Smooth muscle cell (in vitro differentiated cells): ENCODE measurements at regions not wholly inside any gene's neighbourhood (a gene's known extent, or its start where the extent isn't known, plus 50 kb on each side); places are given as distances from the start of the nearest gene placed in this dataset.

Experiments
- DNase-seq: peaks from one replicate; lab custom pipeline; 2025; ENCODE audit not compliant: unreplicated experiment; lab: John Stamatoyannopoulos, UW
- H2AFZ ChIP-seq: fragments of 200-600 bp; sonication (generic); 2 replicates; pipeline ENCODE4 v1.6.0; 2016; ENCODE audit warnings: antibody characterized with exemption, low read depth, mild to moderate bottlenecking
- H3F3A ChIP-seq: fragments of 200-600 bp; sonication (generic); 2 replicates; pipeline ENCODE4 v1.6.0; 2017; ENCODE audit warnings: antibody characterized with exemption, low read depth
- H3K27ac ChIP-seq: fragments of 200-600 bp; sonication (generic); 2 replicates; pipeline ENCODE4 v1.5.1; 2016; ENCODE audit warnings: low read depth, mild to moderate bottlenecking
- H3K27me3 ChIP-seq: fragments of 200-600 bp; sonication (generic); 2 replicates; pipeline ENCODE4 v1.6.1; 2016; ENCODE audit warnings: low read depth, mild to moderate bottlenecking
- H3K36me3 ChIP-seq: fragments of 200-600 bp; sonication (generic); 2 replicates; pipeline ENCODE4 v1.5.1; 2016; ENCODE audit warnings: low read depth
- H3K4me1 ChIP-seq: fragments of 200-600 bp; sonication (generic); 2 replicates; pipeline ENCODE4 v1.5.1; 2016; ENCODE audit warnings: low read depth
- H3K4me2 ChIP-seq: fragments of 200-600 bp; sonication (generic); 2 replicates; pipeline ENCODE4 v1.6.0; 2016; ENCODE audit warnings: mild to moderate bottlenecking
- H3K4me3 ChIP-seq: fragments of 200-600 bp; sonication (generic); 2 replicates; pipeline ENCODE4 v1.5.1; 2016; ENCODE audit warnings: mild to moderate bottlenecking
- H3K79me2 ChIP-seq: fragments of 200-600 bp; sonication (generic); 2 replicates; pipeline ENCODE4 v1.6.0; 2016; ENCODE audit warnings: low read depth, mild to moderate bottlenecking
- H3K9ac ChIP-seq: fragments of 200-600 bp; sonication (generic); 2 replicates; pipeline ENCODE4 v1.6.0; 2016; ENCODE audit warnings: low read depth
- H3K9me3 ChIP-seq: fragments of 200-600 bp; sonication (generic); replicated peaks from 2 replicates; pipeline ENCODE4 v1.5.1; 2016; ENCODE audit warnings: low read depth
- H4K20me1 ChIP-seq: fragments of 200-600 bp; sonication (generic); 2 replicates; pipeline ENCODE4 v1.6.0; 2016; ENCODE audit warnings: low read depth
- WGBS: methylation state at CpG from one replicate; pipeline ENCODE4 v1.1.7; 2016; ENCODE audit warnings: low lambda C conversion rate; 5-methylcytosine and 5-hydroxymethylcytosine counted together
- TF ChIP-seq, protein P1 (sequence below): fragments of 200-600 bp; sonication (generic); IDR thresholded peaks from 2 replicates; pipeline ENCODE4 v1.5.1; 2017; ENCODE audit warnings: borderline replicate concordance, mild to moderate bottlenecking, antibody characterized with exemption; ENCODE audit not compliant: insufficient read depth, poor library complexity, severe bottlenecking

DNA sequence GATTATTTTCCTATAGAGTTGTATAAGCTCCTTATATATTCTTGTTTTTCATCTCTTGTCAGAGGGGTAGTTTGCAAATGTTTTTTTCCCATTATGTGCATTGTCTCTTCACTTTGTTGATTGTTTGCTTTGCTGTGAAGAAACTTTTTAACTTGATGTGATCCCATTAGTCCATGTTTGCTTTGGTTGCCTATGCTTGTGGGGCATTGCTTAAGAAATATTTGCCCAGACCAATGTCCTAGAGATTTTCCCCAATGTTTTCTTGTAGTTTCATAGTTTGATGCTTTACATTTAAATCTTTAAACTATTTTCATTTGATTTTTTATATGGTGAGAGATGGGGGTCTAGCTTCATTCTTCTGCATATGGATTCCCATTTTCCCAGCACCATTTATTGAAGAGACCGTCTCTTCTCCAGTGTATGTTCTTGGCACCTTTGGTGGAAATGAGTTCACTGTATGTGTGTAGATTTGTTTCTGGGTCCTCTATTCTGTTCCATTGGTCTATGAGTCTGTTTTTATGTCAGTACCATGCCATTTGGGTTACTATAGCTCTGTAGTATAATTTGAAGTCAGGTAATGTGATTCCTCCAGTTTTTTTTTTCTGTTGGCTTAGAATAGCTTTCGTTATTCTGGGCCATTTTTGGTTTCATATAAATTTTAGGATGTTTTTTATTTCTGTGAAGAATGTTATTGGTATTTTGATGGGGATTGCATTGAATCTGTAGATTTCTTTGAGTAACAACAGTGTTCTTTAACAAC lies 165.8 kb downstream of the ABCA8 start:
- Histone ChIP-seq H3K36me3 (no peaks in the 10 kb centered on the region), H3K4me1 (no peaks in the 10 kb centered on the region), H3K4me3 (no peak overlapping the region), H3K9me3 (no peaks in the 10 kb centered on the region), H4K20me1 (no peaks in the 10 kb centered on the region), H2AFZ (no peak overlapping the region), H3K9ac (no peak overlapping the region), H3K4me2 (no peak overlapping the region), H3K27me3 (no peaks in the 10 kb centered on the region), H3K79me2 (no peaks in the 10 kb centered on the region), H3F3A (no peaks in the 10 kb centered on the region), H3K27ac (no peak overlapping the region)
- DNase-seq: no peak
- TF ChIP-seq, protein P1, sequence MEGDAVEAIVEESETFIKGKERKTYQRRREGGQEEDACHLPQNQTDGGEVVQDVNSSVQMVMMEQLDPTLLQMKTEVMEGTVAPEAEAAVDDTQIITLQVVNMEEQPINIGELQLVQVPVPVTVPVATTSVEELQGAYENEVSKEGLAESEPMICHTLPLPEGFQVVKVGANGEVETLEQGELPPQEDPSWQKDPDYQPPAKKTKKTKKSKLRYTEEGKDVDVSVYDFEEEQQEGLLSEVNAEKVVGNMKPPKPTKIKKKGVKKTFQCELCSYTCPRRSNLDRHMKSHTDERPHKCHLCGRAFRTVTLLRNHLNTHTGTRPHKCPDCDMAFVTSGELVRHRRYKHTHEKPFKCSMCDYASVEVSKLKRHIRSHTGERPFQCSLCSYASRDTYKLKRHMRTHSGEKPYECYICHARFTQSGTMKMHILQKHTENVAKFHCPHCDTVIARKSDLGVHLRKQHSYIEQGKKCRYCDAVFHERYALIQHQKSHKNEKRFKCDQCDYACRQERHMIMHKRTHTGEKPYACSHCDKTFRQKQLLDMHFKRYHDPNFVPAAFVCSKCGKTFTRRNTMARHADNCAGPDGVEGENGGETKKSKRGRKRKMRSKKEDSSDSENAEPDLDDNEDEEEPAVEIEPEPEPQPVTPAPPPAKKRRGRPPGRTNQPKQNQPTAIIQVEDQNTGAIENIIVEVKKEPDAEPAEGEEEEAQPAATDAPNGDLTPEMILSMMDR: no peak
- 90% methylated on average over 2 of the region's 2 CpGs for WGBS

DNA sequence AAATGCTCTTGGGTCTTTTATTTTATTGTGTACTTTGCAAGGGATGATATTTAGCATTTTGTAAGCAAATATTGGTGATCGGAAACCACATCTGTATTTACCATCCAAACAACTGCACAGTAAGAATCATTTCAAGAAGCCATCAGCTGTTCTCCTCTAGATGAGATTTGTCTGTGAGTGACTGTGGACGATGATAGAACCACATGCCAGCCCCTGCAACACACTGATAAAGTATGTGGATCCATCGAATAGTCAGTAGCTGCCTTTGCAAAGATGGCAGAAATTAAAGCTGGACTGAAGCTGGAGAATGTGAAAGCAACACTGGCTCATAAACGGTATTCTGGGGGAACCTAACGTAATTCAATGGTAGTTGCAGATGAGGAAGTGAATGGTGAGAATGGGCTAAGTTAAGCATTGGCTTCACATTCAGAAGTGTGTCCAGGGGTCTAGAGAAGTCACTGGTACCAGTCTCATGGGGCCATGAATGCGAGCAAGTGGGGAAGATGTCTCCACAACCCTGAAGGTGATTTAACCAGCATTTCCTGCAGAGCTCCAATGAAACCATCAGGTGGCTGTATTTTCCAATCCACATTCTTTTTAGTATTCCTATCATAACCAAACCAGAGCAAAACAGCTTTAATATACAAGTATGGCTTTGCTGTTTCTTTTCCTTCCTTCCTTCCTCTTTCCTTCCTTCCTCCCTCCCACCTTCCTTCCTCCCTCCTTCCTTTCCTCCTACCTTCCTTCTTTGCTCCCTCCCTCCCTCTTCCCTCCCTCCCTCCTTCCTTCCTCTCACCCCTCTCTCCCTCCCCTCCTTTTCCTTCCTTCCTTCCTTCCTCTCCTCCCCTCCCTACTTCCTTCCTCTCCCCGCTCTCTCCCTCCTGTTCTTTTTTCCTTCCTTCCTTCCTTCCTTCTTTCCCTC lies 169.4 kb downstream of the ABCA8 start:
- Histone ChIP-seq H3K79me2 (no peaks in the 10 kb centered on the region), H3K27ac (no peak overlapping the region), H3K4me3 (no peak overlapping the region), H4K20me1 (no peaks in the 10 kb centered on the region), H3K4me1 (no peaks in the 10 kb centered on the region), H2AFZ (no peak overlapping the region), H3K4me2 (no peak overlapping the region), H3K9ac (no peak overlapping the region), H3K36me3 (no peaks in the 10 kb centered on the region), H3K27me3 (no peaks in the 10 kb centered on the region), H3F3A (no peaks in the 10 kb centered on the region), H3K9me3 (no peaks in the 10 kb centered on the region)
- TF ChIP-seq, protein P1: no peak
- DNase-seq: no peak
- 84% methylated on average over 7 of the region's 7 CpGs for WGBS

DNA sequence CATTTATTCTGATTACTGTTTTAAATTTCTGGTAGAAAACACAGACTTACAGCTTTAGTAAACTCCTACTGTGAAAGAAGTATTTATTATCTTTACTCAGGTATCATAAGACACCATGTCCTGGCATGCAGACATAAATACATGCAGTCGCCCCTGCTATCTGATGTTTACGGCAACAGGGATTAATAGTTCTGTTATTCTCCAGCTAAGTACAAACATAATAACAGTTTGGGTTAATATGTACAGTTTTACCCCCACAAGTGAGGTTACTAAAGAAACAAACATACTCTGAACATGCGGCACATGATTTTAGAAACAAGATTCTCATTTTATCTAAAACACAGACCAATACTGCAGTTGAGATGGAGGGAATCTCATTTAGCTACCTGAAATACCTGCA lies 170.8 kb downstream of the ABCA8 start:
- Histone ChIP-seq H3K27ac (no peak overlapping the region), H3K79me2 (no peaks in the 10 kb centered on the region), H3K27me3 (no peaks in the 10 kb centered on the region), H3K9ac (no peak overlapping the region), H3K4me2 (no peak overlapping the region), H4K20me1 (no peaks in the 10 kb centered on the region), H3K36me3 (no peaks in the 10 kb centered on the region), H3K4me3 (no peak overlapping the region), H2AFZ (no peak overlapping the region), H3F3A (no peaks in the 10 kb centered on the region), H3K4me1 (no peaks in the 10 kb centered on the region), H3K9me3 (no peaks in the 10 kb centered on the region)
- DNase-seq: no peak
- TF ChIP-seq, protein P1: no peak
- WGBS: 72% methylated on average over 3 of the region's 3 CpGs
